Panc1 (cell line): ENCODE measurements at regions not wholly inside any gene's neighbourhood (a gene's known extent, or its start where the extent isn't known, plus 50 kb on each side); places are given as distances from the start of the nearest gene placed in this dataset.

Experiments used
- ATAC-seq: fragments of 200-7000 bp; cut with Tn5 transposase; 2 replicates; pipeline ENCODE4 v1.9.1; 2020; ENCODE audit warnings: mild to moderate bottlenecking, moderate library complexity
- BruUV-seq: library from RNA; stranded (reverse); fragments of 400-500 nt; replicated peaks from 2 replicates; lab custom pipeline; 2021; lab: Mats Ljungman, UMichigan
- CTCF ChIA-PET: fragments of 300-600 bp; sonication (Branson Sonifier 250); formaldehyde crosslinking; loops from one replicate; lab custom pipeline; 2022; ENCODE audit warnings: antibody characterized with exemption; lab: Charles Lee
- POLR2A ChIA-PET: fragments of 300-600 bp; sonication (Branson Sonifier 250); formaldehyde crosslinking; loops from one replicate; lab custom pipeline; 2022; ENCODE audit warnings: antibody characterized with exemption; lab: Charles Lee
- DNase-seq: peaks from one replicate; pipeline ENCODE4 v3.0.0-alpha.2; 2010; ENCODE audit warnings: low read depth, low spot score
- H3K27ac ChIP-seq: 2 replicates; pipeline ENCODE4 v1.5.1; 2011; ENCODE audit warnings: mild to moderate bottlenecking, low read length, inconsistent platforms
- H3K27me3 ChIP-seq: fragments of 200-500 bp; sonication (Bioruptor generic); 2 replicates; pipeline ENCODE4 v1.6.0; 2014; ENCODE audit warnings: low read length, inconsistent platforms; ENCODE audit not compliant: control insufficient read depth, insufficient read depth
- H3K36me3 ChIP-seq: fragments of 200-500 bp; sonication (Bioruptor generic); 2 replicates; pipeline ENCODE4 v1.5.1; 2014; ENCODE audit warnings: inconsistent platforms, mild to moderate bottlenecking, low read length, moderate library complexity; ENCODE audit not compliant: control insufficient read depth, insufficient read depth
- H3K4me1 ChIP-seq: 2 replicates; pipeline ENCODE4 v1.5.1; 2011; ENCODE audit warnings: inconsistent platforms, mild to moderate bottlenecking, low read length, moderate library complexity; ENCODE audit not compliant: control insufficient read depth, insufficient read depth
- H3K4me3 ChIP-seq, 2 experiments: 2 replicates each; pipeline ENCODE4 v1.5.1; 2011 to 2012; ENCODE audit warnings: low read depth in 2 of 2, low read length in 2 of 2, mild to moderate bottlenecking in 2 of 2, inconsistent platforms in 1 of 2, moderate library complexity in 1 of 2
- H3K9me3 ChIP-seq: fragments of 200-500 bp; sonication (Bioruptor generic); 2 replicates; pipeline ENCODE4 v1.5.1; 2014; ENCODE audit warnings: low read depth, mild to moderate bottlenecking, inconsistent platforms, low read length, moderate library complexity; ENCODE audit not compliant: control insufficient read depth, insufficient read depth
- CTCF ChIP-seq: fragments of 450-650 bp; IDR thresholded peaks from 2 replicates; pipeline ENCODE4 v1.5.1; 2017; ENCODE audit warnings: mild to moderate bottlenecking
- POLR2AphosphoS5 ChIP-seq: IDR thresholded peaks from 2 replicates; pipeline ENCODE4 v1.6.1; 2012; ENCODE audit warnings: mild to moderate bottlenecking, low read depth, low read length, moderate library complexity
- REST ChIP-seq, 2 experiments: IDR thresholded peaks; 2 replicates each; pipeline ENCODE4 v1.6.1; 2011 to 2012; ENCODE audit warnings: low read depth in 2 of 2, control low read depth in 1 of 2, low read length in 1 of 2, mild to moderate bottlenecking in 1 of 2, moderate library complexity in 1 of 2; ENCODE audit not compliant: insufficient read depth in 1 of 2
- SIN3A ChIP-seq: IDR thresholded peaks from 2 replicates; pipeline ENCODE4 v1.6.1; 2012; ENCODE audit warnings: low read depth, mild to moderate bottlenecking, low read length, moderate library complexity, borderline replicate concordance; ENCODE audit not compliant: insufficient read depth
- TCF7L2 ChIP-seq: IDR thresholded peaks from 2 replicates; pipeline ENCODE4 v1.6.1; 2011; ENCODE audit warnings: mild to moderate bottlenecking, low read depth, low read length, inconsistent platforms
- in situ Hi-C: cut with HindIII; loops from 2 replicates; pipeline ENCODE4 v1.10.0; 2016; ENCODE audit warnings: low sequenced_read_pairs, low pct_unique_long_range_greater_than_20kb
- intact Hi-C: fragments of 100-400 bp; cut with micrococcal nuclease; formaldehyde crosslinking; loops from one replicate; pipeline ENCODE4 v1.10.0; 2022; ENCODE audit not compliant: unreplicated experiment

GRCh38 chr19:31956771-31957392 is 388.5 kb upstream of the ZNF507 start:
- POLR2A ChIA-PET, result no interaction called here
- H3K27me3 ChIP-seq, result peaks cover 8% of the 10 kb centered on the region; the same call in 1 of the 2 replicates
- intact Hi-C loops, result no loop called here
- DNase-seq (no peak), ATAC-seq (no peak)
- no peak overlapping the region for H3K27ac ChIP-seq
- no peak overlapping the region for H3K4me3 ChIP-seq
- H3K9me3 ChIP-seq, result no peaks in the 10 kb centered on the region
- CTCF ChIA-PET, result no interaction called here
- no TSS peak for BruUV-seq
- in situ Hi-C loops, result no loop called here
- no peaks in the 10 kb centered on the region for H3K4me1 ChIP-seq
- no peaks in the 10 kb centered on the region for H3K36me3 ChIP-seq
- TF ChIP-seq POLR2AphosphoS5 (no peak), SIN3A (no peak), REST (IDR thresholded peaks at IDR 0.05; ENCODE audit: insufficient read depth in 1 of 2, low read depth in 2 of 2, low read length in 1 of 2) (no peak), TCF7L2 (no peak), CTCF (no peak)

- POLR2A ChIA-PET, result interaction anchor here (0.7 kb wide), 1 partner anchor 1275 kb away, joined by 6 read pairs; no protein-coding TSS in a partner anchor
- H3K27ac ChIP-seq, result no peak overlapping the region
- no peaks in the 10 kb centered on the region for H3K36me3 ChIP-seq
- no peaks in the 10 kb centered on the region for H3K9me3 ChIP-seq
- no peak for TF ChIP-seq SIN3A
- TF ChIP-seq CTCF, result no peak
- TF ChIP-seq POLR2AphosphoS5, result no peak
- TF ChIP-seq TCF7L2, result no peak
- no peak for TF ChIP-seq REST (IDR thresholded peaks at IDR 0.05; ENCODE audit: insufficient read depth in 1 of 2, low read depth in 2 of 2, low read length in 1 of 2)
- H3K4me1 ChIP-seq, result no peaks in the 10 kb centered on the region
- intact Hi-C loops (no loop called here), in situ Hi-C loops (no loop called here)
- CTCF ChIA-PET, result no interaction called here
- H3K27me3 ChIP-seq, result peaks cover 9% of the 10 kb centered on the region; the same call in 1 of the 2 replicates
- no TSS peak for BruUV-seq
- ATAC-seq (no peak), DNase-seq (no peak)
- no peak overlapping the region for H3K4me3 ChIP-seq
Observed at GRCh38 chr19:31957711-31958110, 387.7 kb upstream of the ZNF507 start.
